Neural cell (in vitro differentiated cells): ENCODE measurements at regions not wholly inside any gene's neighbourhood (a gene's known extent, or its start where the extent isn't known, plus 50 kb on each side); places are given as distances from the start of the nearest gene placed in this dataset.

Source experiments
- H2AFZ ChIP-seq: fragments of 200-600, 300-800 bp; sonication (generic), shearing (Covaris generic); 2 replicates; pipeline ENCODE4 v1.6.0; 2014; ENCODE audit warnings: low read depth, mild to moderate bottlenecking, antibody characterized with exemption, low read length, moderate library complexity
- H3F3A ChIP-seq: fragments of 200-600 bp; shearing (Covaris generic); 2 replicates; pipeline ENCODE4 v1.6.1; 2016; ENCODE audit warnings: mild to moderate bottlenecking, moderate library complexity, mixed read lengths, antibody characterized with exemption, low read length; ENCODE audit not compliant: insufficient read depth, poor library complexity, severe bottlenecking
- H3K27ac ChIP-seq: fragments of 200-600, 300-800 bp; sonication (generic), shearing (Covaris generic); 2 replicates; pipeline ENCODE4 v1.5.1; 2014; ENCODE audit warnings: mild to moderate bottlenecking, low read length, moderate library complexity
- H3K27me3 ChIP-seq: fragments of 300-800, 200-600 bp; sonication (generic), shearing (Covaris generic); 2 replicates; pipeline ENCODE4 v1.6.0; 2014; ENCODE audit warnings: mild to moderate bottlenecking, low read depth, low read length, moderate library complexity; ENCODE audit not compliant: insufficient read depth
- H3K36me3 ChIP-seq: fragments of 300-800, 200-600 bp; sonication (generic), shearing (Covaris generic); 2 replicates; pipeline ENCODE4 v1.5.1; 2014; ENCODE audit warnings: mild to moderate bottlenecking, antibody characterized with exemption, low read length, moderate library complexity; ENCODE audit not compliant: insufficient read depth
- H3K4me2 ChIP-seq: fragments of 300-800, 200-600 bp; sonication (generic), shearing (Covaris generic); 2 replicates; pipeline ENCODE4 v1.6.0; 2014; ENCODE audit warnings: mild to moderate bottlenecking, low read length
- H3K4me3 ChIP-seq: fragments of 300-800, 200-600 bp; sonication (generic), shearing (Covaris generic); 2 replicates; pipeline ENCODE4 v1.5.1; 2014; ENCODE audit warnings: mild to moderate bottlenecking, low read length, moderate library complexity
- H3K79me2 ChIP-seq: fragments of 200-600 bp; shearing (Covaris generic); replicated peaks from 2 replicates; pipeline ENCODE4 v1.6.0; 2014; ENCODE audit warnings: mild to moderate bottlenecking, low read length, moderate library complexity; ENCODE audit not compliant: insufficient read depth
- H3K9ac ChIP-seq: fragments of 300-800, 200-600 bp; sonication (generic), shearing (Covaris generic); 2 replicates; pipeline ENCODE4 v1.6.1; 2016; ENCODE audit warnings: mild to moderate bottlenecking, low read length, mixed read lengths
- H3K9me2 ChIP-seq: fragments of 200-600 bp; shearing (Covaris generic); 2 replicates; pipeline ENCODE4 v1.6.1; 2016; ENCODE audit warnings: mild to moderate bottlenecking, low read length, mixed read lengths; ENCODE audit not compliant: insufficient read depth
- H3K9me3 ChIP-seq: fragments of 200-600, 300-800 bp; sonication (generic), shearing (Covaris generic); 2 replicates; pipeline ENCODE4 v1.6.1; 2016; ENCODE audit warnings: mild to moderate bottlenecking, mixed run types, low read length, moderate library complexity, mixed read lengths
- H4K20me1 ChIP-seq: fragments of 200-600 bp; shearing (Covaris generic); 2 replicates; pipeline ENCODE4 v1.6.1; 2016; ENCODE audit warnings: mild to moderate bottlenecking, mixed run types; ENCODE audit not compliant: insufficient read depth
- EP300 ChIP-seq: fragments of 450-650 bp; conservative IDR thresholded peaks from 2 replicates; pipeline ENCODE4 v1.6.1; 2014; ENCODE audit warnings: antibody characterized with exemption, mild to moderate bottlenecking, moderate library complexity; ENCODE audit not compliant: poor library complexity, severe bottlenecking
- EZH2 ChIP-seq: fragments of 200-600, 300-800 bp; shearing (Covaris generic), sonication (generic); IDR thresholded peaks from 2 replicates; pipeline ENCODE4 v1.6.1; 2014; ENCODE audit warnings: antibody characterized with exemption, low read length, borderline replicate concordance, mild to moderate bottlenecking; ENCODE audit not compliant: insufficient read depth, poor library complexity, severe bottlenecking
- MXI1 ChIP-seq: fragments of 450-650 bp; conservative IDR thresholded peaks from 2 replicates; pipeline ENCODE4 v1.6.1; 2014; ENCODE audit warnings: antibody characterized with exemption, mild to moderate bottlenecking; ENCODE audit not compliant: poor library complexity, severe bottlenecking
- POLR2AphosphoS5 ChIP-seq: IDR thresholded peaks from 2 replicates; pipeline ENCODE4 v1.6.1; 2012
- RAD21 ChIP-seq: fragments of 450-650 bp; conservative IDR thresholded peaks from 2 replicates; pipeline ENCODE4 v1.6.1; 2014; ENCODE audit warnings: antibody characterized with exemption, mild to moderate bottlenecking, moderate library complexity
- REST ChIP-seq: IDR thresholded peaks from 2 replicates; pipeline ENCODE4 v1.6.1; 2012; ENCODE audit warnings: borderline replicate concordance
- SMC3 ChIP-seq: fragments of 450-650 bp; conservative IDR thresholded peaks from 2 replicates; pipeline ENCODE4 v1.6.1; 2014; ENCODE audit warnings: antibody characterized with exemption, mild to moderate bottlenecking, moderate library complexity; ENCODE audit not compliant: poor library complexity
- TAF1 ChIP-seq: IDR thresholded peaks from 2 replicates; pipeline ENCODE4 v1.6.1; 2012; ENCODE audit warnings: low read depth
- TF ChIP-seq, protein P1 (sequence below): fragments of 450-650 bp; IDR thresholded peaks from 2 replicates; pipeline ENCODE4 v1.5.1; 2014; ENCODE audit warnings: antibody characterized with exemption, mild to moderate bottlenecking, moderate library complexity; ENCODE audit not compliant: poor library complexity, severe bottlenecking

DNA sequence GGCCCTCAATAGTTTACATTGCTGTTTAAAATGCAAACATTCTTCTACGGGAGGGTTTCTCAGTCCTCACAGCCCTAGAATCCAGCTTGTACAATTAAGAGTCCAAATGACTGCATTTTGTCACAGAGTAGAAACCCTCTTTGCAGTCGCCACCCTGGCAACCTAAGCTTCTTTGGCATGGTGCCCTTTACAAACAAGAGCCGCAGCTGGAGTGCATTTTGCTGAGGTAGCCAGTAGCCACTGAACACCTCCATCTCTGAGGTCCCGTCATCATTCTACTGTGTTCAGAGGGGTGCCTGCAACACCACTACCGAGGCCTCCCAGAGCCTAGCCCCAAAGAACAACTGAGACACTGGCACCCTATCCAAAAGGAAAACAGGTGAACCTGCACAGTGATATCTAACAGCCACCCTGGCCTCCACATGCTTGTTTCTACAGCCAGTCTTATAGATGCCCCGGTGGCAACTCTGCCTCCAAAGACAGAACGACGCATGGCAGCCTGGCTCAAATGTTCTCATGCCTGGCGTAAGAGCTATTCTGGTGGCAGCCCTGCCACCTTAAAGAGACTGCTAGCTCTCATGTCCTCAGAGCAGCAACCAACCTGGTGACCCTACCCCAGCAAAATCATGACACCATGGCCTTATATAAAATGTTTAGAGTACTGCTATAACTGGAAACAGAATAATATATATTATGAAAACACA is 801.9 kb downstream of the TECRL start:
- Histone ChIP-seq H3K79me2 (no peaks in the 10 kb centered on the region), H3K9me3 (no peaks in the 10 kb centered on the region), H3F3A (no peaks in the 10 kb centered on the region), H3K9ac (no peak overlapping the region), H3K4me2 (no peak overlapping the region), H3K9me2 (no peaks in the 10 kb centered on the region), H2AFZ (no peak overlapping the region), H3K4me3 (no peak overlapping the region), H3K27ac (no peak overlapping the region), H3K36me3 (no peaks in the 10 kb centered on the region), H4K20me1 (no peaks in the 10 kb centered on the region), H3K27me3 (no peaks in the 10 kb centered on the region)
- no peak for TF ChIP-seq SMC3
- no peak for TF ChIP-seq REST
- no peak for TF ChIP-seq RAD21
- TF ChIP-seq, protein P1, sequence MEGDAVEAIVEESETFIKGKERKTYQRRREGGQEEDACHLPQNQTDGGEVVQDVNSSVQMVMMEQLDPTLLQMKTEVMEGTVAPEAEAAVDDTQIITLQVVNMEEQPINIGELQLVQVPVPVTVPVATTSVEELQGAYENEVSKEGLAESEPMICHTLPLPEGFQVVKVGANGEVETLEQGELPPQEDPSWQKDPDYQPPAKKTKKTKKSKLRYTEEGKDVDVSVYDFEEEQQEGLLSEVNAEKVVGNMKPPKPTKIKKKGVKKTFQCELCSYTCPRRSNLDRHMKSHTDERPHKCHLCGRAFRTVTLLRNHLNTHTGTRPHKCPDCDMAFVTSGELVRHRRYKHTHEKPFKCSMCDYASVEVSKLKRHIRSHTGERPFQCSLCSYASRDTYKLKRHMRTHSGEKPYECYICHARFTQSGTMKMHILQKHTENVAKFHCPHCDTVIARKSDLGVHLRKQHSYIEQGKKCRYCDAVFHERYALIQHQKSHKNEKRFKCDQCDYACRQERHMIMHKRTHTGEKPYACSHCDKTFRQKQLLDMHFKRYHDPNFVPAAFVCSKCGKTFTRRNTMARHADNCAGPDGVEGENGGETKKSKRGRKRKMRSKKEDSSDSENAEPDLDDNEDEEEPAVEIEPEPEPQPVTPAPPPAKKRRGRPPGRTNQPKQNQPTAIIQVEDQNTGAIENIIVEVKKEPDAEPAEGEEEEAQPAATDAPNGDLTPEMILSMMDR, result no peak
- no peak for TF ChIP-seq EZH2

GRCh38 chr4:63589796-63590195 is 819.5 kb downstream of the TECRL start:
- Histone ChIP-seq H4K20me1 (no peaks in the 10 kb centered on the region), H3K9me3 (no peaks in the 10 kb centered on the region), H3K36me3 (no peaks in the 10 kb centered on the region), H3K27me3 (no peaks in the 10 kb centered on the region), H3K79me2 (no peaks in the 10 kb centered on the region), H3K9me2 (no peaks in the 10 kb centered on the region), H3F3A (no peaks in the 10 kb centered on the region), H3K27ac (no peak overlapping the region), H3K4me3 (no peak overlapping the region), H2AFZ (no peak overlapping the region), H3K9ac (no peak overlapping the region), H3K4me2 (no peak overlapping the region)
- TF ChIP-seq RAD21, result no peak
- TF ChIP-seq EP300, result no peak
- TF ChIP-seq EZH2, result no peak
- no peak for TF ChIP-seq REST
- no peak for TF ChIP-seq POLR2AphosphoS5
- TF ChIP-seq SMC3, result no peak
- TF ChIP-seq, protein P1, result no peak
- TF ChIP-seq TAF1, result no peak
- no peak for TF ChIP-seq MXI1
